Inflammatory macrophage (primary cell): ENCODE measurements at regions not wholly inside any gene's neighbourhood (a gene's known extent, or its start where the extent isn't known, plus 50 kb on each side); places are given as distances from the start of the nearest gene placed in this dataset.
"Not testable (repeated sequence)": the region's sequence is repeated elsewhere in the genome, so short reads cannot be mapped to it uniquely, and the experiment has no call there.

Experiments
- DNase-seq, 2 donors: peaks; one replicate each; pipeline ENCODE4 v3.0.0-alpha.2; 2020 to 2022

DNA sequence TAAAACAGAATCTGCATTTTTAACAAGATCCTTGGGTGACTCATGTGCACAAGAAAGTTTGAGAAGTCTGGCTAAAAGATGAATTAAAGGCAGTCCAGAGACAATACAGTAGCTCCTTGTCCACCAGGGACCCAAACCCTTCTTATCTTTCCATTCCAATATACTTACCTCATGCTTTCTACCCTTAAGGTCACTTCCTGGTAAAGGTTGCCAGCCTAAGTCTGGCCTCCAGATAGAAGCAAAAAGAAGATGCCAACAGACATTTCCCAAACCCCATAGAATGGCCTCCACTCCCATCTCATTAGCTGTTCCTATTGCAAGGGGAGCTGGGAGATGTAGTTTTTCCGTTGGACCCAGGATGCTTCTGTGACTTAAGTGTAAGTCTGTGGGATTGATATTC is 101.4 kb upstream of the XYLT1 start:
- DNase-seq: no peak

- no peak for DNase-seq
These were observed 100.8 kb upstream of the XYLT1 start for GRCh38 chr16:17571499-17572093.

- DNase-seq: no peak
These were observed 97.5 kb upstream of the XYLT1 start for GRCh38 chr16:17568239-17568638.

GRCh38 chr16:17567455-17567854 is 96.7 kb upstream of the XYLT1 start:
- no peak for DNase-seq

GRCh38 chr16:17566656-17567450 is 96.1 kb upstream of the XYLT1 start:
- no peak for DNase-seq

DNA sequence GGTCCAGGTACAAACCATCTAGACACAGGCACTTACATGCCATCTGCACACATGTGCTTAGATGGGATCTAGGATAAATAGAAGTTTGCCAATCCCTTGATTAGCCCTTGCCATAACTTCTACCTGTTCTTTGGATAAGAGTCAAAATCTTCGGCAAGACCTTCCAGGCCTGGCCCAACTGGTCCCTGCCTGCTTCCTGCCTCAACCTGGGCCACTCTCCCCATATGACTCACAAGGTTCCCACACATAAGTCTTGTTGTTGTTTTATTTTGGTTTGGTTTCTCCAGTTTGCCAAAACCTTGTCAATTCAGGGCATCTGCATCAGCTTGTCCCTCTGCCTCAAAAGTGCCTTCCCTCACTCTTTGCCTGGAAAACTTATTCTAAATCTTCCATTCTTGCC is 95.3 kb upstream of the XYLT1 start:
- DNase-seq: no peak

DNA sequence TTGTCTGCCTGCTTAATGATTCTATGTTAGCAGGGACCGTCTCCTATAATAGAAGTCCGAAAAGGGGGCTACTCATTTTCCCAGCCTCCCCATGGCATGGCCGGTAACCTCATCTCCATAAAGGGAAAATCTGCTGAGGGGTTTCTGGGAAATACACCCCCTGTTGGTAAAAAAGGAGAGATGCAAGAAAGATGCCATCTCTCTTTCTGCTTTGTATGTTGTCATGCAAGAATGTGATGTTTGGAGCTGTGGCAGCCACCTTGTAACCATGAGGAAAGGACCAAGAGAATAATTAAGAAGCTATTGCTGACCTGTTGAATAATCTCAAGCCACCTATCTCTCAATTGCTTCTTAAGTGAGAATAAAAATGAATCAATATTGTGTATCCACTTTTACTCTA is 94.8 kb upstream of the XYLT1 start:
- DNase-seq: no peak

- no peak for DNase-seq
These were observed 94.1 kb upstream of the XYLT1 start for GRCh38 chr16:17564856-17565255.

GRCh38 chr16:17563323-17564091 is 92.7 kb upstream of the XYLT1 start:
- DNase-seq: no peak

GRCh38 chr16:17561056-17561455 is 90.3 kb upstream of the XYLT1 start:
- no peak for DNase-seq

- DNase-seq: no peak
These were observed 89.8 kb upstream of the XYLT1 start for GRCh38 chr16:17560548-17560947.

- DNase-seq: no peak
These were observed 88.6 kb upstream of the XYLT1 start for GRCh38 chr16:17559394-17559793.

DNA sequence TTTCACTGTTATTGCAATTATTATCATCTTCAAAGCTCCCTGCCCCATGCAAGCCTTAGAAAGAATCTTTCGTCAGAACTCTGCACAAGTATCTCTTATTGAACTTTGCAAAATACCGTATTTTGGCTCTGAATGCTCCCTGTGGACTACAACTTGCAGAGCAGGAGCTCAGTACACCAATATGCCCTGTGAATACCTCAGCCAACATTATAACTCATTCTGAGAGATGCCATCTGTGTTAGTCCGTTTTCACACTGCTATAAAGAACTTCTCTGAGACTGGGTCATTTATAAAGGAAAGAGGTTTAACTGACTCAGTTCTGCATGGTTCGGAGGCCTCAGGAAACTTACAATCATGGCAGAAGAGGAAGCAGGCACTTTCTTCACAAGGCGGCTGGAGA is 87.2 kb upstream of the XYLT1 start:
- no peak for DNase-seq

GRCh38 chr16:17557480-17557879 is 86.7 kb upstream of the XYLT1 start:
- DNase-seq: no peak

GRCh38 chr16:17556276-17557052 is 85.7 kb upstream of the XYLT1 start:
- peak; percentile 18 to 20 for DNase-seq

DNA sequence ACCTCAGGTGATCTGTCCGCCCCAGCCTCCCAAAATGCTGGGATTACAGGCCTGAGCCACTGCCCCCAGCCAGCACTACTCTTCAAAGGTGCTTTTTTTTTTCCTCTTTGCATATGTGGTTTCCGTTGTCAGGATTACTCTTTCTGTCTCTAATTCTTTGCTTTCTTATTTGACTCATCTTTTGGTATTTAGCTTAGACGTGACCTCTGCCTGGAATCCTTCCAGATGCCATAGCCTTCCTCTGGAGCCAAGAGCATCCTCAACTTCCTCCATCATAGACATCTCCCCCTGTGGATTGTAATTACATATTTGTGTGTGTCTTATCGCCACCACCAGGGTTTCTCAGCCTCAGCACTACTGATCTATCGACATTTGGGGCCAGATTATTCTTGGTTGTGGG is 84.4 kb upstream of the XYLT1 start:
- no peak for DNase-seq

- DNase-seq: no peak
These were observed 81.6 kb upstream of the XYLT1 start for GRCh38 chr16:17552351-17552750.

- not testable (repeated sequence) for DNase-seq
These were observed 80.9 kb upstream of the XYLT1 start for GRCh38 chr16:17551682-17552081.

DNA sequence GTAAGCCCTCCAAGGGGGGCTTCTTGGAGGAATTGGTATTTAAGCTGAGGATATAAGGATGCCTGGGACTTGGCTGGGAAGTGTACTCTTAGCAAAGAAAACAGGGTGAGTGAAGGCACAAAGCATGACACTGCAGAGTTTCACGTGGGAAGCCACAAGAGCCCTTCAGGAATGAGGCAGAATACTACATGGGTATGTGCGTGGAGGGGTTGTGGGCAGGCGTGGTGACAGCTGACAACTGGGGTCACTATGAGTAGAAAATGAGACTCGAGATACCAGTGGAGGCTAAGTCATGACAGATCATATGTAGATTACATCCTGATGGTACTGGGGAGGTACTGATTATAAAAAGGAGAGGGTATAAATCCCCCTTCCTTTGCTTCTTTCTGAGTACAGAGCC is 78.1 kb upstream of the XYLT1 start:
- no peak for DNase-seq

GRCh38 chr16:17544785-17545184 is 74.0 kb upstream of the XYLT1 start:
- DNase-seq: peak in 1 of 2 donors; percentile 22

GRCh38 chr16:17544304-17544703 is 73.5 kb upstream of the XYLT1 start:
- no peak for DNase-seq

DNA sequence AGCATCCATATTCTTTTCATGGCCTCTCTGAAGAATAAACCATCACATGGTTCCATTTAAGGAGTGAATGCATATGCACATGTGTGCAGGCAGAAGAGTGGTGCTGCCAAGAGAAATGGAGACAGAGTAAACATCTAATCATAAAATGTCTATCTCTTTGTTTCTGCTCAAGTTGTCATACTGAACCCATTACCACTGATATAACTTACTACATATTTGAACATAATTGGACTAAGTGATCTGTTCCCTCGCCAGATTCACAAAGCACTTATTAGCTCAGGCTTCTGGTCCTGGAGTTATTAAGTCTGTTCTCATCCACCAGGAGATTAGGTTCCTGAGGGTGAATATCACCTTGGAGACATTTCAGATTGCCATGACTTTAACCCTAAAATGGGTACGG is 72.3 kb upstream of the XYLT1 start:
- no peak for DNase-seq

DNA sequence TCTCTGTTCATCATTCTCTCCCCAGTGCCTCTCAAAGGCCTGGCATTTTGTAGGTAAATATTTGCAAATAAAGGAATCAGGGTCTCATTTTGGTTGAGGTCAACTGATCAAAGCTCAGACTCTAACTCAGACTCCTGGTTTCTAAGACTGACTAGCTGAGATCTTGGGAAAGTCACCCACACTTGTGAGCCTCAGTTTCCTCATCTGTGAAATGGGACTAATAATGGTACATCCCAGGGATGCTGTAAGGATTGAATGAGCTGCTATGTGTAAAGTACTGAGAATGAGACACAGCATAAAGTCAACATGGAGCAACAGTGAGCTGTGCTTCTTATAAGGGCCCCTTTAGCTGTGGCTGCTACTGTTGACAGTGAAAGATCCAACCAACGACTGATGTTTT is 70.6 kb upstream of the XYLT1 start:
- DNase-seq: no peak
